Esophagus squamous epithelium (tissue), 4 donors: ENCODE measurements at regions not wholly inside any gene's neighbourhood (a gene's known extent, or its start where the extent isn't known, plus 50 kb on each side); places are given as distances from the start of the nearest gene placed in this dataset.

ENCODE experiments used
- CTCF ChIP-seq, 6 experiments: fragments of 450-650 bp in 4 of 6; fragments of 200-600 bp in 2 of 6; sonication (generic) in 2 of 6; IDR thresholded peaks; one replicate each; pipeline ENCODE4 v1.5.1; 2016 to 2019; ENCODE audit warnings: antibody characterized with exemption in 6 of 6, mild to moderate bottlenecking in 4 of 6, moderate library complexity in 4 of 6
- POLR2A ChIP-seq, 4 donors: fragments of 450-650 bp; IDR thresholded peaks; one replicate each; pipeline ENCODE4 v1.6.1; 2017; ENCODE audit warnings: antibody characterized with exemption in 4 of 4, mild to moderate bottlenecking in 4 of 4, moderate library complexity in 3 of 4

DNA sequence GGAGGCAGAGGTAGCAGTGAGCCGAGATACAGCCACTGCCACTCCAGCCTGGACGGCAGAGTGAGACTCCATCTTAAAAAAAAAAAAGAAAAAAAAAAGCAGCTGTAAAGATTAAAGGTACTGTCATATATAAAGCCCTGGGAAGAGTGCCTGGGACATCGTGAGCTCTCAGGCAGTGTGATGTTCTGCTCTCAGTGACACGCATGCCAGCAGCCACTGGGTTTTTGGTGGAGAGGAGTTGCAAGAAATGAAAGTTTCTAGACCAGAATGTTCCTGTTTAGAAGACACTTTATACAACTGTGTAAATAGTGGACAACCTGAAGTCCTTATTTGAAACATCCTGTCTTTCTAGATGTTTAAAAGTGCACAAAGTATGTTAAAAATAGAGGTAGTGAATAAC, 213.2 kb downstream of the IRF8 start:
- TF ChIP-seq CTCF (IDR thresholded peaks at IDR 0.05) (no peak), POLR2A (IDR thresholded peaks at IDR 0.05) (no peak)
